SK-N-MC (cell line): ENCODE measurements at regions not wholly inside any gene's neighbourhood (a gene's known extent, or its start where the extent isn't known, plus 50 kb on each side); places are given as distances from the start of the nearest gene placed in this dataset.

Source experiments
- EZH2 ChIP-seq: fragments of 200-600 bp; sonication (generic); IDR thresholded peaks from one replicate; pipeline ENCODE4 v1.6.1; 2017; ENCODE audit warnings: antibody characterized with exemption
- FOXP2 ChIP-seq: optimal IDR thresholded peaks from 2 replicates; pipeline ENCODE3; 2011; ENCODE audit warnings: mild to moderate bottlenecking, moderate library complexity; ENCODE audit not compliant: insufficient read depth; ENCODE audit errors: extremely low read length, control extremely low read depth
- POLR2AphosphoS5 ChIP-seq: IDR thresholded peaks from 2 replicates; pipeline ENCODE4 v1.6.1; 2012; ENCODE audit warnings: mild to moderate bottlenecking, low read depth, low read length, borderline replicate concordance

DNA sequence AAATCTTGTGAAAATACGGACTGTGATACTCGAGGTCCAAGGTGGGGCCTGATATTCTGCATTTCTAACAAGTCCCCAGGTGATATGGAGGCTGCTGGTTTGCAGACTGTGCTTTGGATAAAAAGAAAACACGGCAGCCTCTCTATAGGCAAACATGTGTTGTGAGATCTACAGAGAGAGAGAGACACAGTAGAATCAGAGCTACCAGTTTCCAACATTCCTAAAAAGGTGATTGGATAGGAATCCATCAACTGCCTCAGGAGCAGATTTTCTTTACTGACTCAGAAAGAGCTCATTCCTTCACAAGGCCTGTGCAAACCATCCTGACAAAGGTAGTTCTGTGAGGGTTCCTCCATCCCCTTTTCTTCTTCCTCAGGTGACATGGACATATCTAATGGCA is 651.6 kb upstream of the CAMK1G start:
- TF ChIP-seq EZH2 (no peak), POLR2AphosphoS5 (no peak), FOXP2 (no peak)
